ENCODE measurements at regions not wholly inside any gene's neighbourhood (a gene's known extent, or its start where the extent isn't known, plus 50 kb on each side); places are given as distances from the start of the nearest gene placed in this dataset.

DNA sequence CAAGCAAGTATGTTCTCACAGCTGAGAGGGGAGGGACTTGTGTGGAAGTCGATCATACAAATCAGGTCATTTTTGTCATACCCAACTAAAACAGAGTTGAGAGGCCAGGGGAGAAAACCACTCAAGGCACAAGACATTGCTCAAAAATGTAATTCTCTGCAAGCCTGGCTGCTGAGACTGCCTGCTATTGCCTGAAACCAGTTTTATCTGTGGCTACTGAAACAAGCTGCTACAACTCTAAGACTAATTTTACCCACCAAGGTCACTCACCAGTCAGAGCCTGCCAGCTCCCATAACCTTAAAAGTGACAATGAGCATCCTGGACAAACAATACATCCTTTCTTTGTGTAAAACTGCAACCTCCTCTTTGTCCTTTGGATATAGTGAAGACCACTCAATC lies 54.1 kb upstream of the CST7 start:
- TF ChIP-seq SUZ12 (IDR thresholded peaks at IDR 0.05; ENCODE audit: extremely low read depth, insufficient read depth, insufficient read length) (no peak), YY1 (IDR thresholded peaks at IDR 0.05; ENCODE audit: insufficient read depth, insufficient read length) (no peak)

Data from NT2/D1 (cell line).